Hematopoietic multipotent progenitor cell treated with erythropoietin and hydrocortisone succinate and interleukin-3 and kit ligand, for 15 days (in vitro differentiated cells): ENCODE measurements at regions not wholly inside any gene's neighbourhood (a gene's known extent, or its start where the extent isn't known, plus 50 kb on each side); places are given as distances from the start of the nearest gene placed in this dataset.

ENCODE experiments used
- DNase-seq: peaks from one replicate; pipeline ENCODE4 v3.0.0-alpha.2; 2015; ENCODE audit warnings: low spot score

DNA sequence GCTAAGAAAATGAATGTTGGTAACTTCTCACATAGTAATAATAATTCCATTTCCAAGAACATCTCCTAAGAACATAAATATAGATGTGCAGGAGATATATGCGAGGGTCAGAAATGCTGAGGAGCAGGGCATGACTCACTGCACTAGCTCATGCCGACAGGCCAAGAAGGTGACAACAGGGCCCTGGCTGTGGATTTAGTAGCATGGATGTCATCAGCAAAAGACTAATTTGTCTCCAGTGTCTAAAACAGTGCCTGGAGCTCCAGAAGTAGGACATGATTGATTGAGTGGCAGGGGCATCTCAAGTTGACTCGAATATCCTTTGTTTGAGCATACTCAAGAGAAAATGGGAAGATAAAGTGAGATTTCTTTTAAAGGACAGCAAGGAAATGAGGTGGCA lies 207.0 kb upstream of the FOXA2 start:
- DNase-seq = no peak

DNA sequence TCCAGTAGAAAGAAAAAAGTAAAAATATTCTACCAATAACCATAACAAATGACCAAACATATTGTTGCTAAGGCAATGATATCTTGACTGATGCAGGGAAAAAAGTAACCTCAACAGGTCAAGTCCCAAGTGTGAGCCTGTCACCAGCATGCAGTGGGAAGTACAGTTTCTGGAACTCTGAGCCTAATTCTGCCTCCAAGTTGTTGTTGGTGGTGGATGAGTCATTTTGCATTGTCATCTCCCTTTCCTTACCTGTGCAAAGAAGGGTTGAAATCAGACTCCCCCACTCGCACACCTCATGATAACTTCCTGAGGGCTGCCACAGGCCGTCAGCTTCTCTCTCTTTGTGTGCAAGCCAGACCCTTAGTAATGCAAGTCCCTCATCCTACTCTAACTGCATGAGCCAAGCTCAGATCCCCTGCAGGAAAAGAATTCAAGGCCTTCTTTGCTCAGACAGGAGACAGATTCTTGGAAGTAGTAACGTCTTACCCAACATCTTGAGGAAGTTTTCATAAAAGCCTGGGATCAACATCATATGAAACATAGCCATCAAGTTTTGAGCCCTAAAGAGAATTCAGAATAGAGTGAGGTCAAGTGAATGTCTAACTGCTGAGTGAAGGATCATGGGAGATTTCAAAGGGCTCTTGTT lies 207.6 kb upstream of the FOXA2 start:
- no peak for DNase-seq

DNA sequence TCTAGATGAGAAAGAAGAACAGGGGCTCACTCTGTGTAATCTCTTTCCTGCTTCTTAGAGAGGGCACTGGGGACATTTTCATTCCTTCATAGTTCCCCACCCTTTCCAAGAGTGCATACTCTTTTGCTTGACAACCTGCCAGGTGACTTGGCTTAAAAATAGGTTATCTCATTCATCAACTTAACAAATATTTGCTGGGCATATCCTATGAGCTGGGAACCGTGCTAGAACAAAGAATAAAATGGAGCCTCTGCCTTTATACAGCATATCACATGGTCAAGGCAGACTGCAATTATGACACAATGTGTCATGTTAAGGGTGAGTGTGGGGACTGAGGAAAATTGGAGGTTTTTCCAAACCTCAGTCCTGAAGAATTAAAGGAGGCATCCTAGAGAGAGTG lies 209.8 kb upstream of the FOXA2 start:
- DNase-seq = no peak

DNA sequence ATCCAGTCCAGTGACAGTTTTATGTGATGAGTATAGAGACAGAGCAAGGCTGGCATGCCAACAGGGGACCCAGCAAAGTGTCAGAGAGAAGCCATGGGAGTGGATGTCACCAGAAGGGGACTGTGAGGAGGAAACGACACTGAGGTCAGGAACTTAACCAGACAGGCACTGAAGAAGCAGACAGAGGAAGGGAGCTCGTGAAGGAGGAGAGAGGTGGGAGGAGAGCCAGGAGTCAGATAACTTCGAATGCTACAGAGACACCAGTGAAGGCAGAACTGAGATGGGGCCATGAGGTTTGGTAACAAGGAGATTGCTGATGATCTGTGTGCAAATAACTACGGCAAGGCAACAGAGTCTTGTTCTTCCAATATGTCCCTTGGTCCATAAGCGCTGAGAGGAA lies 211.1 kb upstream of the FOXA2 start:
- no peak for DNase-seq

DNA sequence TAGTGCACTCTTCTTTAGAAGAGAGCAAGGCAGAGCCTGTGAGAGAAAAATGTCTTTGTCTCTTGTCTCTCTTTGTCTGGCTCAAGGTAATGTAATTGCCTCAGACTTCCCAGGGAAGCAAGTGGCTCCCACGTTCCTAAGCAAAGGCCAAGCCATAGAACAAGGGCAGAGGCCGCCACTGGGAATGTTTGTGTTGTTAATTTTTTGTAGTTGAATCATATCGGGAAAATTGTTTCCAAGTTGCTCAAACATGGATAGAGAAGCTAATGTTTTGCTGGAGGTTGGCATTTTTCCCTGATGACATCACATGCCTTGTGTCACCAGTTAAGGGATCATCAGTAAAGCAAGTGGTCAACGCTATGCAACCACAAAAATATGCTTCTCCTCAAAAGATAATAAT lies 211.5 kb upstream of the FOXA2 start:
- DNase-seq = no peak

DNA sequence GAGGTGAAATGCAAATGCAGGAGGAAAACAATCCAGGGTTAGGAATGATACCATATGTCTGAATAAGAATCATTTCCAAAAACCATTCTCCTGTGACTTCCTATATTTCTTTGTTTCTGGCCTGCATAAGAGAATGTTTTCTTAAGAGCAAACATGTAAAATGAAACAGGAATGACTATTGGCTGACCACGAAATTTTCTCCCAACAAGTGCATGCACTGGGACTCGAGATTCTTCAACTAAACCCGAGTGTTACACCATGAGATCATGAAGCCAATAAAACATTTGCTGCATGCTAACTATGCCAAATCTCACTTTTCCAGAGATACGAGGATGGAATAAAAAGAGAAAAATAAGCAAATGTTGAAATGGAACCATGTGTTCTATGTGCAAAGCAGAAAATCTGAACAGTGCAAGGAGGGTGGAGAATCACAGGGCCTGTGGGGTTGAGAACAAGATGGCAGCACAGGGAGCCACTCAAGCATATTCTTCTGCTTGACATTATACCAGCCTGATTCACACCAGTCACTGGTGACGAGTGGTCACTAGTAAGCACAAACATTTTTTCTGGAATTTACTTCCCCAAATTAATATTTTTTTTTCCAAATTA lies 212.2 kb upstream of the FOXA2 start:
- no peak for DNase-seq

DNA sequence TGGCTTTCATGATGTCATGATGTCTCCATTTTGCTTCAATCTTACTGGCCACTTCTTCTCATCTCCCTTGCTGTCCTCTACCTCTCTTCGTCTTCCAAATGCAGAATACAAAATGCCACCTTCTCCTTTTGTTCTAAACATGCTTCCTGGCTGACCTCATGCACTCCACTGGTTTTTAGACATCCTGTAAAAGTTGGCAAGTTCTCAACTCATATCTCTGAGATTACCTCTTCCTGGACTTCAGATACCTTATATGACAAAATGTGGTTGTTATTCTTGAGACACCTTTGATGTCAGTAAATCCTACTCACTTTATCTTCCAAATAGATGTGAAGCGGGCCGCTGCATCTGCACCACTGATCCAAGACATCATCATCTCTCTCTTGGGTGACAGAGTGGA lies 212.7 kb upstream of the FOXA2 start:
- DNase-seq = no peak

DNA sequence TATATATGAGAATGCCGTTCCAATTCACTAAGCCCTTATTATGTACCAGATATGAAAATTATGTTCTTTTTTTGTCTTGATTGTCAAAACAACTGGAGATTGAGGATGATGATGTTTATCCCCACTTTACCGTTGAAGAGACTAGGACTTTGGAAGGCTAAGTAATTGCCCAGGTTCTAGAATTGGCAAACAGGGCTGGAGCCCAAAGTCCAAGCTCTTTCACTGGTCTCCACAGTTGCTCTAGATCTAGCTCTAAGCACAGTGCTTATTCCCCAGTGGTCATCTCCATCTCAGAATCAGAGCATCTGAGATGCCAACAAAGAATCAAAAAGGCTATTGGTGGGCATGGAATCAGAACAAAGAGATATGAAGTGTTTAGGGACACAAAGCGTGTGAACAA lies 215.3 kb upstream of the FOXA2 start:
- DNase-seq = no peak

DNA sequence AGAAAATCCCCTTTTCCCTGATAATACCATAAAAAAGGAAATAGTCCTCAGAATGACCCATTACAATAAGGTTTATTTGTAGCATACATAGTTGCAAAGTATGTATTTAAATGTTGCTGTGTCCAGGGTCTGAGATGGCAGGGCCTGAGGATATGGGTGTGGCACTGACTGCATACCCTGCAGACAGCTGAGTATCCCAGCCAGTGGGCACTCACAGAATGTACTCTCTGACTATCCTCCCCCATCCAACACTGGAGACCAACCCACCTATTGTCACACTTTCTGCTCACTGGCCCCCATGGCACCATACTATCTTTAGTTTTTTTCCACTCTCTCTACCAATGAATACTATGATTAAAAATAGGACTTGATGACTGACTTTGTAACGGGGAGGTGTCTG lies 215.8 kb upstream of the FOXA2 start:
- DNase-seq = no peak

DNA sequence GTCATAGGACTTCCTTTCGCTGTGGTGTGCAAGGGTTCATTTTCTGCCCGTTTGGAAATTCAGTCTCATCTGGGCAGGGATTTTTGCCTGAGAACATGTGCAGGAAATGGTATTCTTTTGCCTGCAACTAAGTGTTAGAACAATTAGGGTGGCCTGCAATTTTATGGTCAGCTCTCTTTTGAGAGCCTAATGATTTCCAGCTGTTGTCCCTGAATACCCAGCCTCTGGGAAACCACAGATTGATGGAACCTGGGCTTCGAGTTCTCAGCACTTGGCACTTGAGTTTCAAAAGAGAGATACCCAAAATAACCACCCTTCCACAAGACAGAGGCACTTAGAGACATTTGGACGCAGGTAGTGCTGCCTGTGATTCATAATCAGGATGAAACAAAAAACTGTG lies 217.2 kb upstream of the FOXA2 start:
- no peak for DNase-seq

DNA sequence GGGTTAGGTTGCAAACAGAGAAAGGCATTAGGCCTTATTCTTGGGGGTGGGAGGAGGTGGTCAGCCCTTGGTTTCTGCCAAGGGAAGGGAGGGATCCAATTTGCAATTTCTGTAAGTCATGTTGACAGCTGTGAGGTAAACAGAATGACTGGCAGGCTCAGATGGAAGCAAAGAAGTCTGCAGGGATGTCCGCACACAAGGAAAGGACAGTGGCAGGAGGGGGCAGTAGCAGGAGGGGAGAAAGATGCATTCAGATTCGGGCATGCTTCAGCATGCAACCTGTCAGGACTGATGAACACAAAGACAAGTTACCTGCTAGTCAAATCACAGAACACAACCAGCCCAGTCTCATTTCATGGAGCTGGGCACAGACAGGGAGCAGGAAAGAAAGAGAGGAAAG lies 217.9 kb upstream of the FOXA2 start:
- DNase-seq = no peak

DNA sequence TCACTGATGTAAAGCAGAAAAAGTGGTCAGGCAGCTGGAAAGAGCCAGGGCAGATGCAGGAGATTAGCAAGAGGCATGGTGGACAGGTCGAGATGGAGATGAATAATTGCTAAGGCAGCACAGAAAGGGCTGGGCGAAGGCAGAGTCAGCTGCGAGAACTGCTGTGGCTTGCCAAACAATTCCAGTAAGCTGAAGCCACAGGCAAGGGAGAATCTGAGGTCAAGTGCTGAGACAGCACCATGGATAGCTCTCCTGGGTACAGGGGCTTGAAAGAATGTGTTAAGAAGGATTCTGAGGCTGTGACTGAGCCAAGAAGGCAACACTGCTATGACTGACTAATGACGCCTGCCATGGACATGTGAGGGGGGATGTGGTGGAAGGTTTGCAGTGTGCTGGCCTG lies 220.8 kb upstream of the FOXA2 start:
- no peak for DNase-seq

DNA sequence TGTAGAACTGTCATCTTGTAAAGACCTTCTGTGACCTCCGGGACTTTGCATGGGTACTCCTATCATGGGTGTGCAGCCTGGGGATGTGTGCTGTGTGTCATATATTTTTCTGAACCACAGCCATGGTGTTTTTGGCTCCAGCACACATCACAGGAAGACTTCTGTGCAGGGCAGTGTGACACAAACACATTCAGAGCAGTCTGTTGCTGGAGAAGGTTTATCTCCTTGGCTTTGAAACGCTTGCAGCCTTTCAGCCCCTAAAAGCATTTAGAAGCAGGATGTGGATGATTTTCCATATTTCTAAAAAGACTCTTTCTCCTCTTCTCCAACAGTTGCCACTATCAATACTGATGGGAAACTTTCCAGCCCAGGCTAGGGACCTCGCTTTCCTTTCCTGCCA lies 221.6 kb upstream of the FOXA2 start:
- DNase-seq = no peak

DNA sequence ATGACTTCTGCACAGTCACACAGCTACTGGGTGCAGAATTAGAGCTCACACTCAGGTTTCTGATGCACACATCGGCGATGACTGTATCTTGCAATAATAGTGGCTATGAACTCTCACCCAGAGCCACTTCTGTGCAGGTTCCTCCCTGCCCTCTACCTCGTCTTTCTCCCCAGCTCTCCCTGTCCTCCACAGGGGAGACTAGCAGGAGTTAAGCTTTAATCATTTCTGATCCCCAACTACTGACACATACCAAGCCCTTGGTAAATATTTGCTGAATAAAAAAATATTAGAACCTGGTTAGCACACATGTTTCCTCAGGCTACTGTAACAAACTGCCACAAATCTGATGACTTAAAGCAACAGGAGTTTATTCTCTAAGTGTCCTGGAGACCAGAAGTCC lies 222.7 kb upstream of the FOXA2 start:
- DNase-seq = no peak

DNA sequence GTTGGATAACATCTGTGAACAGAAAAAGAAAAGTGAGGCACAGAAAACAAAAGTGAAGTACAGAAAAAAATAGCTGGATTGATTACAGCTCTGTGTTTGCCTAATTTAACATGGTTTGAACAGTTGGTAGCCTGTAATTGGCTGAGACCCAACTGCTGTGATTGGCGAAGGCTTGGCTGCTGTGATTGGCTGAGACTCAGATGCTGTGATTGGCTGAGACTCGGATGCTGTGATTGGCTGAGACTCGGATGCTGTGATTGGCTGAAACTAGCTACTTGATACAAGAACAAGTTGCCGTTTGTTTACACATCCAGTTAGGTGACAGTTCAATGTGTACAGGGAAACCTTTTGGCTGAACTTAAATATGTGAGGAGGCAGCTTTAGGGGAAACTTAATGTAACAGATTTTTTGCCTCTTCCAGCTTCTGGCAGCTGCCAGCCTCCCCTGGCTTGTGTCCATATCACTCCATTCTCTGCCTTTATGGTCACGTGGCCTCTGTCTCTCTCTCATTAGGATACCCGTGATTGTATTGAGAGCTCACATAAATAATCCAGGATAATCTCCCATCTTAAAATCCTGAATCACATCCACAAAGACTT lies 223.4 kb upstream of the FOXA2 start:
- no peak for DNase-seq

DNA sequence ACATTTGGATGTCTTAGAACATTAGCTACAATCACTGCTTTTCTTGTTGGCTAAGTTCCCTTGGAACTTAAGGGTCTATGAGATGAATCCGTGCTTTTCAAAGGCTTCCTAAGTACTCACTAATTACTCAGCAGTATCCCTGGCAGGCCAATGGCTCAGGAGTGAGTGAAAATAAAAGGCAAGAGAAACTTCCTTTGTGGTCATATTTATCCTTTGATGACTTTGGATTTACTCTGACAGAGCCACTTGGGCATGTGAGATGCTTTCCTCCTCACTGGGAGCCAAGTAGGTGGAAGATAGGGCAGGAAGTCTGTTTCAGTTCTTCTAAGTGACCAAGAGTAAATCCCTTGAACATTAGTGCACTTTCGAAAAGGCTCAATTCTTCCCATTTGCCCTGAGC lies 224.3 kb upstream of the FOXA2 start:
- no peak for DNase-seq

DNA sequence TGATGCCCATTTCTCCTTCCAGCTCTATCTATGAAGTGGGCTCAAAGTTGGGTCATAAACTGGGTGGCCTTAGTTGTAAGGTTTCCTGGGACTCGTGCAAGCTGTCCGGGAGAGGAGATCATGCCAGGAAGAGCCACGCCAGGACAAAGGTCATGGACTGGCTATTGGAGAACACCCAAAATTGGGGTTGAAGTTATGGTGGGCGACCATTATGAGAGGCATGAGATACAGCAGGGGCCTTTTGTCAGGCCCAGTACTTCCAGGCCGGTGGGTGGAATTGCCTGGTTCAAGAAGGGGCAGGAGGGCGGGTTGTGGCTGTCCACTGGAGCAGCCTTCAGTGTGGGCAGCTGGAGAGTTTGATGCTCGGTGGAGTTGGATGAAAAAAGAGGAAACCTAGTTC lies 225.1 kb upstream of the SSTR4 start:
- no peak for DNase-seq

DNA sequence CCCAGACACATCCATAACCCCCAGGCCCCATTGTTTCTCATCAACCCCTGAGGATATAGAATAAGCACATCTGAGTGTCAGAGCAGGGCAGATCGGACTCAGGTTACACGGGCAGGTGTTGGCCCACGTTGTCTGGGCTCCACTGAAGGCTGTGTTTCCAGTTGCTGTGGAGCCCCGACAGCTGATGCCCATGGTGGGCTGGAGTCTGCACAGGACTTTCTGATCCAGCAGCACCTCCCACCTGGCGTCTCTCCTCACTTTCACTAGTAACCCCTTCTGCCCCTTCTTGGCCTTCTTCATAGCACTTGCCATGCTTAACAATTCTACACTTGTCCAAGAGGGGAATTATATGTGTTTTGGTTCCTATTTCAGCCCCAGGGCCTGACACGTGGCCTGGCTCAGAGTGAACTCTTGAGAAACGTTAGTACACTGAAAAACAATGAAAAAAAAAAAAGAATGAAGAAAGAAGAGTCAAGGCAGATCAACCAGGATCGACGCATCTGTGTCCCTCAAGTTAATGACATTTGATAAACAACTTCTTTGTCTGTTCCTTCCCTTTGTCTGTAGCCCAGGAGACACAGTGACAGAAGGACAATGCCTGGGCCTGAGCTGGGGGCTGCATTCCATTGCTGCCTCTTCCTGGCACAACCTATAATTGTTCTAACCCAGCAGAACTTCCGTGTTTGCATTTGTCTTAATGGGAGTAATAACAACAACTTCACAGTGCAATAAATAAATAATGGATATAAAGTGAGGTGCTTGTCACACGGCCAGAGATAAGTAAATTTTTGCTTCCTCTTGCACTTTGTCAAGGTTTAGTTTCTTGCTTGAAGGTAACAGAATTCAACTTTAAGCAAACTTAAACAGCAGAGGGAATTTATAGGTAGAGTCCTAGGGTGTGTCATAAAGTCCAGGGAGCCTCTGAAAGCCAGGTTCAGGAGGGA lies 224.2 kb upstream of the SSTR4 start:
- no peak for DNase-seq

DNA sequence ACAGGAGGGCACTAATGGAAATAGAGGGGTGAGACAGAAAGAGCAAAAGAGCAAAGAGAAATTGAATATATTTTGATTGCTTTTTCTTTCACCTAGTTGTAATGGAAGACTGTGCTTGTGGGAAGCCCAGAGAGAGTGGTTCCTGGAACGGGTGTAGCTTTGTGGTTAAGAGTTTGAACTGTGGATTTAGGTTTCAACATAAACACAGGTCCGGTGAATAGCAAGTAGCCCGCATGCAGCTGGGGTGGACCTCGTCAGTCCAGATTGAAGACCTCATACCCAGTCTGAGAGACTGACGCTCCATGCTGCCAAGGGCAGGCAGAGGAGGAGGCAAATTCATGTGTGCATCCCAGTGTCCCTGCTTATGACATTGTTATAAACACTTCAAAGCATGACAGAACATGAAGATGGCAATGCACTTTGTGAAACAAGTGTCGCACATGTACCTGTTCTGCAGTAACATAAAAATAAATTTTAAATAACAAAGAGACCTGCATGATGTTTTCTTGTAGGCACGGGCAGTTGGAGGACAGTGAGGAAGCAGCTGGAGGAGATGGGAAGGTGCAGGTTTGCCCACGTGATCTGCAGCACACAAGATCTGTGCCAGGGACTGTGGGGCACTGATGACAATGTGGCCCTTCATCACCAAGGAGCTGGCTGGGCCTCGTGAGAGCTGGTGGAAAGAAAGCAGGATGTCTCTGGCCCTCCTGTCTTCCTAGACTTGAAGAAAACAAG lies 220.5 kb upstream of the SSTR4 start:
- DNase-seq = no peak

DNA sequence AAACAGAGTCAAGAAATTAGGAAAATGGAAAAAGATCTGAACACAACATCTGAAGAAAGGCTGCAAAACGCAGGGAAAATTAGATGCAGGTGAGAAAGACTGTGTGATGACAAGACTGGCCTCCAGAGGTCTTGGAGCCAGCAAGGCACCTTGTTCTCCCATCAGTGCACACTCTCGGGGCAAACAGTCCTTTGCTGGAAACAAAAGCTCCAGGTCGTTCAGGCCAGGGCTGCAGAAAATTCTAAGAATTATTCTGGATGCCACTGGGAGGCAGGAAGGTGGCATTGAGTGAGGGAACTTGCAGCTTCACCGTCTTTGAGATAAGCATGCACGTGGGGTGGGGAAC lies 219.9 kb upstream of the SSTR4 start:
- DNase-seq = no peak

DNA sequence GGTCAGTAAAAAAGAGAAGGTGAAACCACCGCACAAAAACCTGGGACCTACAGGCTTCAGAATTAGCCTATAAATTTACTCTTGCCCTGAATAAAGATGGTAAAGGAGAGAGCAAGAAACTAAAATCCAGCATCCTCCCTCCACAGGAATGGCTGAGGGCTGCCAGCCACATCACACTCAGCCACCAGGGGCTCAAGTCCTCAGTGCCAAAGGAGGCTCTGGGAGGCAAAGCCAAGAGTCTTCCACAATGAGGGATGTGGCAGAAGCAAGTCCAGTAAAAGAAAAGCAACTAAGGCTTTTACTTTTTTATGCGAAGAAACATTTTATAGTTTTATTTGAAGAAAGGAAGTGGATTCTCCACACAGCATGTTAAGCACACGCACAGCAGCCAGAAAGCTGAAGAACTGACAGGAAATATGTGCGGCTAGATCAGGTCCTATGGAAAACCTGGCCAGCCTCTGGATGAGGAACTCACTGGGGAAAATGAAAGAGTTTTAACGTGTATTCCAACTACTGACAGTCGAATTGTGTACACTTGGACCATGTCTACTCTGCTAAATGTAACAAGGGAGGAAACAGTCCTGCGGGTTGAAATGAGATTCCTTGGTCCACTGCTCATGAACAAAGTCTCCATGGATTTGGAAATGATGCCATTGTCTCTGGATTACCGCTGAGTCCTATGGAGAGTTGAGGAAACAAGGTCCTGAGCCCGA lies 219.4 kb upstream of the SSTR4 start:
- DNase-seq = no peak

DNA sequence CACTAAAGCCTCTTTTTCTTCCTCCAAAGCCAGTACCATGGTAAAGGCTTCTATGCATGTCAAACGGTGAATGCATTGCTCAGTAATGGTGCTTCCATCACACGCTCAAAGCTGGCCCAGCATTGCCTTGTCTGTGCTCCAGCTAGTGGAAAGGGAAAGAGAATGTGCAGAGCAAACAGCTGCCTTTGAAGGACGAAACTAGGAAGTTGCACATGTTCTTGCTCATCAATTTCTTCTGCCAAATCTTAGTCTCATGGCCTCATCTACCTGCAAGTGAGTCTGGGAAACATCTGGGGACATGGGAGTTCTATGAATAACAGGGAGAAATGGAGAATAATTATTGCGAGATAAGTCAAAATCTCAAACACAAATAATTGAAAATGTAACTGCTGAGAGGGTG lies 216.5 kb upstream of the SSTR4 start:
- DNase-seq = no peak
